ENCODE measurements at regions not wholly inside any gene's neighbourhood (a gene's known extent, or its start where the extent isn't known, plus 50 kb on each side); places are given as distances from the start of the nearest gene placed in this dataset.

DNA sequence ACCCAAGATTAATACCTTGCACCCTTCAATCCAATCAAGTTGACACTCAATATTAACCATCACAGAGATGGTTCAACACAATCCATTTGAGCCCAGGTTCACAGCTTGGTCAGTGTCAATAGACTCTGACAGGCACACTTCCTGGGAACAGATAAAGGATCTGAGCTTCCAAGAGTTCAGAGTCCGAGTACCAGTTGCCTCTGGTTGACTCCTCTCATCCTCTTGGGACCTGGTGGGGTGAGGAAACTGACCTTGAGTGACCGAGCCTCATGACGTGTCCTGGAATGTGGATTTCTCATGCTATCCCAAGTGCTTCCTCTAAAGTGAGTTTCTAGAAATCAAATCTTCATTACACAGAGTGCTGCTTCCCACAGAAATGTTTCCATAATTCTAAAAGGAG, 162.0 kb downstream of the CYP26A1 start:
- Histone ChIP-seq H3K4me2 (ENCODE audit: low read length) (no peak overlapping the region), H3K9ac (ENCODE audit: low read length) (no peak overlapping the region), H3K36me3 (ENCODE audit: control insufficient read depth in 1 of 2, insufficient read depth in 2 of 2, low read length in 2 of 2) (no peaks in the 10 kb centered on the region), H4K20me1 (ENCODE audit: insufficient read depth) (no peaks in the 10 kb centered on the region), H3K4me3 (replicated peaks in 1 of 2; ENCODE audit: low read depth in 1 of 2, low read length in 2 of 2) (no peak overlapping the region), H3K4me1 (ENCODE audit: control insufficient read depth in 1 of 2, insufficient read depth in 2 of 2, low read length in 2 of 2) (no peaks in the 10 kb centered on the region), H3K9me3 (ENCODE audit: control insufficient read depth in 1 of 2, insufficient read depth in 1 of 2, low read depth in 1 of 2, low read length in 2 of 2) (no peaks in the 10 kb centered on the region), H3K79me2 (ENCODE audit: insufficient read depth, low read length) (no peaks in the 10 kb centered on the region), H3K27ac (ENCODE audit: low read depth, low read length) (no peak overlapping the region), H2AFZ (ENCODE audit: low read depth, low read length, poor library complexity, severe bottlenecking) (no peak overlapping the region), H3K27me3 (ENCODE audit: insufficient read depth, low read length) (no peaks in the 10 kb centered on the region), H3K9me2 (ENCODE audit: insufficient read depth) (no peaks in the 10 kb centered on the region)
- CTCF ChIA-PET = no interaction called here
- RAD21 ChIA-PET (ENCODE audit: low non-redundant PET in 1 of 2, low total read pairs in 2 of 2, uncharacterized antibody in 2 of 2, unreplicated experiment in 2 of 2) = no interaction called here
- no peak for ATAC-seq
- intact Hi-C loops (cut with micrococcal nuclease) = no loop called here
- POLR2A ChIA-PET = no interaction called here
- DNase-seq (ENCODE audit: low read depth, low spot score) = no peak
- no peak for TF ChIP-seq EGR1 (IDR thresholded peaks at IDR 0.05; ENCODE audit: low read depth)
- no peak for TF ChIP-seq CEBPB (IDR thresholded peaks at IDR 0.05; ENCODE audit: low read depth)
- TF ChIP-seq FOSL1 (IDR thresholded peaks at IDR 0.05; ENCODE audit: low read depth) = no peak
- no peak for TF ChIP-seq ZFX (IDR thresholded peaks at IDR 0.05)
- TF ChIP-seq EZH2 (IDR thresholded peaks at IDR 0.05) = no peak
- TF ChIP-seq, protein P1, sequence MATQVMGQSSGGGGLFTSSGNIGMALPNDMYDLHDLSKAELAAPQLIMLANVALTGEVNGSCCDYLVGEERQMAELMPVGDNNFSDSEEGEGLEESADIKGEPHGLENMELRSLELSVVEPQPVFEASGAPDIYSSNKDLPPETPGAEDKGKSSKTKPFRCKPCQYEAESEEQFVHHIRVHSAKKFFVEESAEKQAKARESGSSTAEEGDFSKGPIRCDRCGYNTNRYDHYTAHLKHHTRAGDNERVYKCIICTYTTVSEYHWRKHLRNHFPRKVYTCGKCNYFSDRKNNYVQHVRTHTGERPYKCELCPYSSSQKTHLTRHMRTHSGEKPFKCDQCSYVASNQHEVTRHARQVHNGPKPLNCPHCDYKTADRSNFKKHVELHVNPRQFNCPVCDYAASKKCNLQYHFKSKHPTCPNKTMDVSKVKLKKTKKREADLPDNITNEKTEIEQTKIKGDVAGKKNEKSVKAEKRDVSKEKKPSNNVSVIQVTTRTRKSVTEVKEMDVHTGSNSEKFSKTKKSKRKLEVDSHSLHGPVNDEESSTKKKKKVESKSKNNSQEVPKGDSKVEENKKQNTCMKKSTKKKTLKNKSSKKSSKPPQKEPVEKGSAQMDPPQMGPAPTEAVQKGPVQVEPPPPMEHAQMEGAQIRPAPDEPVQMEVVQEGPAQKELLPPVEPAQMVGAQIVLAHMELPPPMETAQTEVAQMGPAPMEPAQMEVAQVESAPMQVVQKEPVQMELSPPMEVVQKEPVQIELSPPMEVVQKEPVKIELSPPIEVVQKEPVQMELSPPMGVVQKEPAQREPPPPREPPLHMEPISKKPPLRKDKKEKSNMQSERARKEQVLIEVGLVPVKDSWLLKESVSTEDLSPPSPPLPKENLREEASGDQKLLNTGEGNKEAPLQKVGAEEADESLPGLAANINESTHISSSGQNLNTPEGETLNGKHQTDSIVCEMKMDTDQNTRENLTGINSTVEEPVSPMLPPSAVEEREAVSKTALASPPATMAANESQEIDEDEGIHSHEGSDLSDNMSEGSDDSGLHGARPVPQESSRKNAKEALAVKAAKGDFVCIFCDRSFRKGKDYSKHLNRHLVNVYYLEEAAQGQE (IDR thresholded peaks at IDR 0.05; ENCODE audit: low read depth) = no peak
- TF ChIP-seq YY1 (IDR thresholded peaks at IDR 0.05; ENCODE audit: extremely low read depth, insufficient replicate concordance, low read depth, low read length) = no peak
- TF ChIP-seq TCF7L2 (IDR thresholded peaks at IDR 0.05; ENCODE audit: borderline replicate concordance, extremely low read depth, insufficient read depth, insufficient read length) = no peak
- TF ChIP-seq, protein P2, sequence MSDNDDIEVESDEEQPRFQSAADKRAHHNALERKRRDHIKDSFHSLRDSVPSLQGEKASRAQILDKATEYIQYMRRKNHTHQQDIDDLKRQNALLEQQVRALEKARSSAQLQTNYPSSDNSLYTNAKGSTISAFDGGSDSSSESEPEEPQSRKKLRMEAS (IDR thresholded peaks at IDR 0.05) = no peak
- TF ChIP-seq, protein P3, sequence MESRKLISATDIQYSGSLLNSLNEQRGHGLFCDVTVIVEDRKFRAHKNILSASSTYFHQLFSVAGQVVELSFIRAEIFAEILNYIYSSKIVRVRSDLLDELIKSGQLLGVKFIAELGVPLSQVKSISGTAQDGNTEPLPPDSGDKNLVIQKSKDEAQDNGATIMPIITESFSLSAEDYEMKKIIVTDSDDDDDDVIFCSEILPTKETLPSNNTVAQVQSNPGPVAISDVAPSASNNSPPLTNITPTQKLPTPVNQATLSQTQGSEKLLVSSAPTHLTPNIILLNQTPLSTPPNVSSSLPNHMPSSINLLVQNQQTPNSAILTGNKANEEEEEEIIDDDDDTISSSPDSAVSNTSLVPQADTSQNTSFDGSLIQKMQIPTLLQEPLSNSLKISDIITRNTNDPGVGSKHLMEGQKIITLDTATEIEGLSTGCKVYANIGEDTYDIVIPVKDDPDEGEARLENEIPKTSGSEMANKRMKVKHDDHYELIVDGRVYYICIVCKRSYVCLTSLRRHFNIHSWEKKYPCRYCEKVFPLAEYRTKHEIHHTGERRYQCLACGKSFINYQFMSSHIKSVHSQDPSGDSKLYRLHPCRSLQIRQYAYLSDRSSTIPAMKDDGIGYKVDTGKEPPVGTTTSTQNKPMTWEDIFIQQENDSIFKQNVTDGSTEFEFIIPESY (IDR thresholded peaks at IDR 0.05; ENCODE audit: extremely low read depth, insufficient replicate concordance, low read length) = no peak
- TF ChIP-seq, protein P4, sequence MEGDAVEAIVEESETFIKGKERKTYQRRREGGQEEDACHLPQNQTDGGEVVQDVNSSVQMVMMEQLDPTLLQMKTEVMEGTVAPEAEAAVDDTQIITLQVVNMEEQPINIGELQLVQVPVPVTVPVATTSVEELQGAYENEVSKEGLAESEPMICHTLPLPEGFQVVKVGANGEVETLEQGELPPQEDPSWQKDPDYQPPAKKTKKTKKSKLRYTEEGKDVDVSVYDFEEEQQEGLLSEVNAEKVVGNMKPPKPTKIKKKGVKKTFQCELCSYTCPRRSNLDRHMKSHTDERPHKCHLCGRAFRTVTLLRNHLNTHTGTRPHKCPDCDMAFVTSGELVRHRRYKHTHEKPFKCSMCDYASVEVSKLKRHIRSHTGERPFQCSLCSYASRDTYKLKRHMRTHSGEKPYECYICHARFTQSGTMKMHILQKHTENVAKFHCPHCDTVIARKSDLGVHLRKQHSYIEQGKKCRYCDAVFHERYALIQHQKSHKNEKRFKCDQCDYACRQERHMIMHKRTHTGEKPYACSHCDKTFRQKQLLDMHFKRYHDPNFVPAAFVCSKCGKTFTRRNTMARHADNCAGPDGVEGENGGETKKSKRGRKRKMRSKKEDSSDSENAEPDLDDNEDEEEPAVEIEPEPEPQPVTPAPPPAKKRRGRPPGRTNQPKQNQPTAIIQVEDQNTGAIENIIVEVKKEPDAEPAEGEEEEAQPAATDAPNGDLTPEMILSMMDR (IDR thresholded peaks at IDR 0.05 in 2 of 3, conservative IDR thresholded peaks at IDR 0.05 in 1 of 3; ENCODE audit: borderline replicate concordance in 1 of 3, insufficient read depth in 1 of 3, low read depth in 2 of 3, low read length in 2 of 3) = no peak
- no peak for TF ChIP-seq SRF (IDR thresholded peaks at IDR 0.05; ENCODE audit: low read depth)
- no TSS peak for BruUV-seq (replicated peaks)

Data from HCT116 (cell line).